ACHN (cell line): ENCODE measurements at regions not wholly inside any gene's neighbourhood (a gene's known extent, or its start where the extent isn't known, plus 50 kb on each side); places are given as distances from the start of the nearest gene placed in this dataset.

ENCODE experiments used
- DNase-seq: peaks from one replicate; pipeline ENCODE4 v3.0.0-alpha.2; 2015
- in situ Hi-C: cut with HindIII; loops from 2 replicates; pipeline ENCODE4 v1.10.0; 2017; ENCODE audit warnings: low sequenced_read_pairs, low pct_ligation_motif_present, low pct_unique_long_range_greater_than_20kb

- in situ Hi-C loops, result no loop called here
- DNase-seq, result no peak
These were observed 51.1 kb upstream of the BEGAIN start for GRCh38 chr14:100638211-100638855.

- in situ Hi-C loops, result no loop called here
- no peak for DNase-seq
These were observed 52.1 kb upstream of the BEGAIN start for GRCh38 chr14:100639280-100639679.

GRCh38 chr14:100640471-100641273 is 53.5 kb upstream of the BEGAIN start:
- DNase-seq, result no peak
- in situ Hi-C loops, result no loop called here

- no peak for DNase-seq
- in situ Hi-C loops, result no loop called here
These were observed 54.1 kb upstream of the BEGAIN start for GRCh38 chr14:100641274-100641860.

GRCh38 chr14:100643426-100643825 is 56.2 kb upstream of the BEGAIN start:
- no peak for DNase-seq
- in situ Hi-C loops, result no loop called here

GRCh38 chr14:100644383-100644782 is 57.2 kb upstream of the BEGAIN start:
- in situ Hi-C loops, result no loop called here
- DNase-seq, result no peak

GRCh38 chr14:100644784-100645183 is 57.6 kb upstream of the BEGAIN start:
- DNase-seq, result no peak
- in situ Hi-C loops, result no loop called here

GRCh38 chr14:100645196-100645981 is 58.2 kb upstream of the BEGAIN start:
- in situ Hi-C loops, result no loop called here
- peak; percentile 75 for DNase-seq

GRCh38 chr14:100645982-100646314 is 58.7 kb upstream of the BEGAIN start:
- no peak for DNase-seq
- in situ Hi-C loops, result no loop called here

GRCh38 chr14:100648474-100649172 is 61.4 kb upstream of the BEGAIN start:
- DNase-seq, result no peak
- in situ Hi-C loops, result no loop called here

GRCh38 chr14:100649173-100649519 is 61.9 kb upstream of the BEGAIN start:
- in situ Hi-C loops, result no loop called here
- DNase-seq, result no peak

- in situ Hi-C loops, result loop anchor here (25.0 kb wide), 1 partner anchor 240 kb away; no protein-coding TSS in a partner anchor
- DNase-seq, result no peak
These were observed 64.8 kb upstream of the BEGAIN start for GRCh38 chr14:100651999-100652508.

- in situ Hi-C loops, result loop anchor here (25.0 kb wide), 1 partner anchor 240 kb away; no protein-coding TSS in a partner anchor
- DNase-seq, result no peak
These were observed 65.5 kb upstream of the BEGAIN start for GRCh38 chr14:100652744-100653143.

GRCh38 chr14:100653409-100653808 is 66.2 kb upstream of the BEGAIN start:
- no peak for DNase-seq
- in situ Hi-C loops, result loop anchor here (25.0 kb wide), 1 partner anchor 241 kb away; no protein-coding TSS in a partner anchor

GRCh38 chr14:100654025-100654813 is 67.0 kb upstream of the BEGAIN start:
- no peak for DNase-seq
- in situ Hi-C loops, result loop anchor here (25.0 kb wide), 1 partner anchor 242 kb away; no protein-coding TSS in a partner anchor

GRCh38 chr14:100654814-100655740 is 67.9 kb upstream of the BEGAIN start:
- in situ Hi-C loops, result loop anchor here (25.0 kb wide), 1 partner anchor 243 kb away; no protein-coding TSS in a partner anchor

More at GRCh38 chr14:100654814-100655740, 67.9 kb upstream of the BEGAIN start:
- DNase-seq, result peak; percentile 35
